ENCODE measurements at regions not wholly inside any gene's neighbourhood (a gene's known extent, or its start where the extent isn't known, plus 50 kb on each side); places are given as distances from the start of the nearest gene placed in this dataset.
A peak's percentile ranks its signal among the peaks of the same experiment; 100 is the strongest.

DNA sequence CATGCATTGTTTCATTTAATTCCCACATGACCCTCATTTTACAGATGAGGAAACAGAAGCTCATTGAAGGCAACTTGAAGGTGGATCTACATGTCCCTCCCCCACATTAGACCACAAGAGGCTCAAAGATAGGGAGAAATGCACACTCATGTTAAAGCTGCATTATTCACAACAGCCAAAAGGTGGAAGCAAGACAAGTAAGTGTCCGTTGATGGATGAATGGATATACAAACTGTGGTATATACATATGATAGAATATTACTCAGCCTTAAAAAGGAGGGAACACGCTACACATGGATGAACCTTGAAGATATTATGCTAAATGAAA lies 149.7 kb upstream of the JUN start:
- Histone ChIP-seq H2AK5ac (ENCODE audit: low read depth, low read length) (no peak overlapping the region), H3K27ac (ENCODE audit: low read depth, low read length) (no peak overlapping the region), H4K5ac (ENCODE audit: insufficient read length, low read depth, low read length) (no peak overlapping the region), H2AFZ (ENCODE audit: low read length) (peak overlapping the region; percentile 64; the same call in 1 of the 2 replicates), H4K8ac (ENCODE audit: extremely low read depth, insufficient read depth, low read length) (no peak overlapping the region), H2BK120ac (replicated peaks; ENCODE audit: low read depth, low read length) (no peak overlapping the region), H2BK15ac (ENCODE audit: low read length) (no peak overlapping the region), H4K91ac (replicated peaks; ENCODE audit: insufficient read length, low read length) (no peak overlapping the region), H3K79me2 (ENCODE audit: control insufficient read depth in 1 of 2, insufficient read depth in 2 of 2, low read length in 2 of 2) (no peaks in the 10 kb centered on the region), H3K18ac (ENCODE audit: extremely low read depth, low read length) (no peak overlapping the region), H3K4me3 (ENCODE audit: extremely low read depth in 1 of 4, insufficient read depth in 2 of 4, low read depth in 3 of 4, low read length in 4 of 4) (no peak overlapping the region), H2BK20ac (ENCODE audit: low read length) (no peak overlapping the region), H3K56ac (replicated peaks; ENCODE audit: insufficient read length, low read depth, low read length) (no peak overlapping the region), H3K79me1 (ENCODE audit: low read depth, low read length) (no peaks in the 10 kb centered on the region), H3K4ac (replicated peaks; ENCODE audit: insufficient read length, low read depth, low read length) (no peak overlapping the region), H3K9me3 (ENCODE audit: insufficient read depth in 2 of 2, low read depth in 1 of 2, low read length in 1 of 2) (no peaks in the 10 kb centered on the region), H3K27me3 (replicated peaks in 1 of 4; ENCODE audit: control insufficient read depth in 3 of 4, extremely low read depth in 1 of 4, insufficient read depth in 3 of 4, low read length in 3 of 4) (no peaks in the 10 kb centered on the region), H3K9ac (replicated peaks in 1 of 4; ENCODE audit: extremely low read depth in 1 of 4, low read depth in 3 of 4, low read length in 3 of 4) (no peak overlapping the region), H2BK12ac (ENCODE audit: low read depth, low read length) (no peak overlapping the region), H3K14ac (ENCODE audit: insufficient read length) (no peak overlapping the region), H4K20me1 (replicated peaks in 1 of 2; ENCODE audit: control insufficient read depth in 1 of 2, insufficient read depth in 2 of 2, low read length in 2 of 2) (no peaks in the 10 kb centered on the region), H3K23me2 (ENCODE audit: low read depth, low read length) (no peaks in the 10 kb centered on the region), H3K23ac (ENCODE audit: insufficient read length) (no peak overlapping the region), H3K4me2 (ENCODE audit: insufficient read depth in 1 of 2, low read depth in 2 of 2, low read length in 2 of 2) (no peak overlapping the region), H3K4me1 (replicated peaks in 1 of 4; ENCODE audit: control insufficient read depth in 3 of 4, insufficient read depth in 4 of 4, low read length in 3 of 4) (peaks cover 0 to 2% (median 0%) of the 10 kb centered on the region in 4 experiments; a peak in 1 of 7 replicates), H3K36me3 (ENCODE audit: control insufficient read depth in 2 of 4, insufficient read depth in 4 of 4, low read length in 3 of 4) (no peaks in the 10 kb centered on the region), H2BK5ac (ENCODE audit: low read depth, low read length) (no peak overlapping the region)
- WGBS, 2 experiments (ENCODE audit: extremely low coverage in 1 of 2, insufficient coverage in 1 of 2, insufficient read length in 1 of 2, insufficient replicate concordance in 2 of 2, low coverage in 1 of 2, low lambda C conversion rate in 2 of 2, missing lambda C conversion rate in 1 of 2): 90% methylated on average over 2 of the region's 2 CpGs; no CpG with 5 or more reads in 1 of the 2 experiments
- DNase-seq (ENCODE audit: low read depth in 1 of 2, low spot score in 2 of 2): no peak
- FAIRE-seq: no peak
- ChIA-PET POLR2A (ENCODE audit: partially characterized antibody) (no interaction called here), CTCF (ENCODE audit: partially characterized antibody) (interaction anchor here (0.9 to 1.0 kb wide), 2 partner anchors 9 to 16 kb away, joined by 3 to 4 read pairs; no protein-coding TSS in a partner anchor)
- TF ChIP-seq TAF7 (optimal IDR thresholded peaks at IDR 0.05; ENCODE audit: borderline replicate concordance, low read depth, low read length) (no peak), SAP30 (IDR thresholded peaks at IDR 0.05; ENCODE audit: insufficient read depth, insufficient replicate concordance, low read length) (no peak), TEAD4 (IDR thresholded peaks at IDR 0.05; ENCODE audit: low read depth, low read length) (no peak), ATF2 (IDR thresholded peaks at IDR 0.05; ENCODE audit: low read length) (no peak), BRCA1 (IDR thresholded peaks at IDR 0.05; ENCODE audit: low read depth, low read length) (no peak), CREB1 (IDR thresholded peaks at IDR 0.05) (no peak), RFX5 (IDR thresholded peaks at IDR 0.05; ENCODE audit: borderline replicate concordance, low read depth, low read length) (no peak)

Data from H1 (cell line).